K562 (cell line): ENCODE measurements at regions not wholly inside any gene's neighbourhood (a gene's known extent, or its start where the extent isn't known, plus 50 kb on each side); places are given as distances from the start of the nearest gene placed in this dataset.

Source experiments
- CBX2 ChIP-seq: fragments of 200-600 bp; sonication (generic); IDR thresholded peaks from one replicate; pipeline ENCODE4 v1.6.1; 2012; ENCODE audit warnings: mild to moderate bottlenecking, low read length, inconsistent platforms; ENCODE audit not compliant: insufficient read depth, poor library complexity, severe bottlenecking
- CTCF ChIP-seq, 3 experiments: IDR thresholded peaks in 2 of 3; conservative IDR thresholded peaks in 1 of 3; 2 replicates each; pipeline ENCODE4 v1.5.1; 2011 to 2012; ENCODE audit warnings: low read length in 3 of 3, mild to moderate bottlenecking in 3 of 3, control low read depth in 2 of 3, improper control_type of control experiment in 1 of 3, inconsistent platforms in 1 of 3, low read depth in 1 of 3, mixed read lengths in 1 of 3, moderate library complexity in 1 of 3; ENCODE audit not compliant: insufficient read depth in 2 of 3
- POLR2A ChIP-seq: fragments of 450-650 bp; conservative IDR thresholded peaks from 2 replicates; pipeline ENCODE4 v1.6.1; 2016

DNA sequence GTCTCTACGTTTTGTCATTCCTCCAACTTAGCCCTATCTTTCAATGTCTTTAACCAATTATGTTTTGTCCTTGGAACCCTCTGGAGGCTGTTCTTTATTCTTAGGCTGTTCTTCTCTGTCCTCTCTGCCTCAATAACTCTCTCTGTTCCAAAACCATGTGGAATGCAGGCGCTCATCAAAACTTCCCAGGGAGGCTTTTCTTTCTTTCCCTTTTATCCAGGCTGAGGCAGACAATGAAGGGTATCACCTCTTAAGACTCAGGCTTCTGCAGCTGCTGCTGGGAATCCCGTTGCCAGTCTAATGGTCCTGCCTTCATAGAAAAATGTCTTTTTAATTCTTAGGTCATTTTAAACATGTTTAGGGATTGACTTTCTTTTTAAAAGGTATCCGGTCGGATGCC is 544.7 kb downstream of the CDH26 start:
- no peak for TF ChIP-seq POLR2A
- TF ChIP-seq CBX2 = no peak
- TF ChIP-seq CTCF (IDR thresholded peaks at IDR 0.05 in 2 of 3, conservative IDR thresholded peaks at IDR 0.05 in 1 of 3; ENCODE audit: insufficient read depth in 2 of 3, low read depth in 1 of 3, low read length in 3 of 3) = no peak
